ENCODE measurements at regions not wholly inside any gene's neighbourhood (a gene's known extent, or its start where the extent isn't known, plus 50 kb on each side); places are given as distances from the start of the nearest gene placed in this dataset.

GRCh38 chr1:148290881-148291280 is 138.8 kb upstream of the NBPF11 start:
- TF ChIP-seq CTCF (IDR thresholded peaks at IDR 0.05), result no peak
- TF ChIP-seq POLR2A (IDR thresholded peaks at IDR 0.05), result no peak

All from testis (tissue), 2 donors.